GM23338 (cell line): ENCODE measurements at regions not wholly inside any gene's neighbourhood (a gene's known extent, or its start where the extent isn't known, plus 50 kb on each side); places are given as distances from the start of the nearest gene placed in this dataset.

Source experiments
- ATAC-seq: fragments of 200-7000 bp; cut with Tn5 transposase; 3 replicates; pipeline ENCODE4 v1.9.1; 2020
- DNase-seq: peaks from one replicate; pipeline ENCODE4 v3.0.0-alpha.2; 2015; ENCODE audit warnings: low spot score
- H2AFZ ChIP-seq: fragments of 200-600 bp; sonication (generic); 2 replicates; pipeline ENCODE4 v1.8.0; 2016; ENCODE audit warnings: antibody characterized with exemption, mild to moderate bottlenecking, moderate library complexity
- H3F3A ChIP-seq: fragments of 200-600 bp; sonication (generic); replicated peaks from 2 replicates; pipeline ENCODE4 v1.8.0; 2017; ENCODE audit warnings: antibody characterized with exemption, mixed run types, low read depth
- H3K27ac ChIP-seq: fragments of 200-600 bp; sonication (generic); 2 replicates; pipeline ENCODE4 v1.6.1; 2016; ENCODE audit warnings: low read depth
- H3K27me3 ChIP-seq: fragments of 200-600 bp; sonication (generic); 2 replicates; pipeline ENCODE4 v1.8.0; 2016; ENCODE audit warnings: mild to moderate bottlenecking, mixed run types, moderate library complexity; ENCODE audit not compliant: insufficient read depth
- H3K36me3 ChIP-seq: fragments of 200-600 bp; sonication (generic); 2 replicates; pipeline ENCODE4 v1.8.0; 2016; ENCODE audit warnings: mild to moderate bottlenecking; ENCODE audit not compliant: insufficient read depth
- H3K4me1 ChIP-seq: fragments of 200-600 bp; sonication (generic); 2 replicates; pipeline ENCODE4 v1.8.0; 2016; ENCODE audit warnings: mild to moderate bottlenecking, moderate library complexity; ENCODE audit not compliant: insufficient read depth
- H3K4me2 ChIP-seq: fragments of 200-600 bp; sonication (generic); 2 replicates; pipeline ENCODE4 v1.7.1; 2017; ENCODE audit warnings: mixed run types
- H3K4me3 ChIP-seq: fragments of 200-600 bp; sonication (generic); 2 replicates; pipeline ENCODE4 v1.6.1; 2016; ENCODE audit warnings: mixed run types
- H3K79me2 ChIP-seq: fragments of 200-600 bp; sonication (generic); replicated peaks from 2 replicates; pipeline ENCODE4 v1.8.0; 2017; ENCODE audit warnings: mild to moderate bottlenecking; ENCODE audit not compliant: insufficient read depth
- H3K9me2 ChIP-seq: fragments of 200-600 bp; sonication (generic); 2 replicates; pipeline ENCODE4 v1.8.0; 2017; ENCODE audit not compliant: insufficient read depth
- H4K20me1 ChIP-seq: fragments of 200-600 bp; sonication (generic); replicated peaks from 2 replicates; pipeline ENCODE4 v1.8.0; 2017; ENCODE audit warnings: mild to moderate bottlenecking; ENCODE audit not compliant: insufficient read depth
- H3K27ac Mint-ChIP-seq: 2 replicates; pipeline ENCODE4 v1.8.0; 2020; ENCODE audit warnings: inconsistent platforms, mild to moderate bottlenecking, moderate library complexity, mixed read lengths
- H3K27me3 Mint-ChIP-seq: 3 replicates; pipeline ENCODE4 v1.8.0; 2022; ENCODE audit warnings: low read depth, mild to moderate bottlenecking, moderate library complexity, mixed read lengths, inconsistent platforms; ENCODE audit not compliant: insufficient read depth, poor library complexity
- H3K36me3 Mint-ChIP-seq: 3 replicates; pipeline ENCODE4 v1.8.0; 2021; ENCODE audit warnings: low read depth, mild to moderate bottlenecking, inconsistent platforms, moderate library complexity, mixed read lengths
- H3K4me1 Mint-ChIP-seq: 3 replicates; pipeline ENCODE4 v1.8.0; 2020; ENCODE audit warnings: mild to moderate bottlenecking, inconsistent platforms, mixed read lengths
- H3K4me3 Mint-ChIP-seq: 3 replicates; pipeline ENCODE4 v1.8.0; 2021; ENCODE audit warnings: moderate library complexity, mild to moderate bottlenecking, inconsistent platforms, mixed read lengths
- H3K9me3 Mint-ChIP-seq: 3 replicates; pipeline ENCODE4 v1.8.0; 2020; ENCODE audit warnings: moderate library complexity, mild to moderate bottlenecking, inconsistent platforms, mixed read lengths
- CREB1 ChIP-seq: fragments of 250-450 bp; sonication (Bioruptor Pico); IDR thresholded peaks from 2 replicates; pipeline ENCODE4 v1.5.0; 2020; ENCODE audit warnings: low read depth, mild to moderate bottlenecking, moderate library complexity
- CTCF ChIP-seq, 2 experiments: fragments of 200-600 bp in 1 of 2; sonication (generic) in 1 of 2; conservative IDR thresholded peaks; 2 replicates each; pipeline versions ENCODE4 v1.5.1 to v1.6.1; 2016 to 2017; ENCODE audit warnings: antibody characterized with exemption in 2 of 2, low read depth in 2 of 2, mild to moderate bottlenecking in 2 of 2, moderate library complexity in 1 of 2
- ETS1 ChIP-seq: IDR thresholded peaks from 2 replicates; pipeline ENCODE4 v1.6.1; 2016; ENCODE audit warnings: antibody characterized with exemption
- EZH2 ChIP-seq: fragments of 200-600 bp; sonication (generic); IDR thresholded peaks from one replicate; pipeline ENCODE4 v1.8.0; 2017; ENCODE audit warnings: antibody characterized with exemption, mild to moderate bottlenecking, low read depth; ENCODE audit not compliant: unreplicated experiment
- EZH2phosphoT487 ChIP-seq: fragments of 200-600 bp; sonication (generic); IDR thresholded peaks from one replicate; pipeline ENCODE4 v1.8.1; 2018; ENCODE audit warnings: antibody characterized with exemption; ENCODE audit not compliant: unreplicated experiment
- JUNB ChIP-seq: IDR thresholded peaks from one replicate; pipeline ENCODE4 v1.6.1; 2016; ENCODE audit warnings: antibody characterized with exemption; ENCODE audit not compliant: unreplicated experiment
- NANOG ChIP-seq: IDR thresholded peaks from 2 replicates; pipeline ENCODE4 v1.6.1; 2016; ENCODE audit warnings: antibody characterized with exemption, borderline replicate concordance
- POLR2AphosphoS5 ChIP-seq: IDR thresholded peaks from 2 replicates; pipeline ENCODE4 v1.6.1; 2016; ENCODE audit warnings: antibody characterized with exemption, low read depth
- REST ChIP-seq: IDR thresholded peaks from one replicate; pipeline ENCODE4 v1.6.1; 2018; ENCODE audit warnings: antibody characterized with exemption; ENCODE audit not compliant: unreplicated experiment
- STAT1 ChIP-seq: IDR thresholded peaks from one replicate; pipeline ENCODE4 v1.6.1; 2016; ENCODE audit warnings: antibody characterized with exemption; ENCODE audit not compliant: unreplicated experiment
- ZNF114 ChIP-seq: fragments of 250-450 bp; sonication (Bioruptor Pico); IDR thresholded peaks from 2 replicates; pipeline ENCODE4 v1.5.0; 2020; ENCODE audit warnings: mild to moderate bottlenecking, moderate library complexity
- ZNF331 ChIP-seq: fragments of 250-450 bp; sonication (Bioruptor Pico); IDR thresholded peaks from 2 replicates; pipeline ENCODE4 v1.5.0; 2020; ENCODE audit warnings: low read depth, mild to moderate bottlenecking, moderate library complexity
- ZNF462 ChIP-seq: fragments of 250-450 bp; sonication (Bioruptor Pico); IDR thresholded peaks from 2 replicates; pipeline ENCODE4 v1.5.0; 2020; ENCODE audit warnings: mild to moderate bottlenecking, moderate library complexity

- no peaks in the 10 kb centered on the region for H3K27me3 Mint-ChIP-seq
- no peaks in the 10 kb centered on the region for H3K27me3 ChIP-seq
- no peak for DNase-seq
- no peak overlapping the region for H3K27ac Mint-ChIP-seq
- no peaks in the 10 kb centered on the region for H3K9me2 ChIP-seq
- no peaks in the 10 kb centered on the region for H4K20me1 ChIP-seq
- no peak for TF ChIP-seq REST
- no peak for TF ChIP-seq JUNB
- TF ChIP-seq CREB1 (CRISPR knock-in tag), result no peak
- TF ChIP-seq ZNF331 (CRISPR knock-in tag), result no peak
- TF ChIP-seq STAT1, result no peak
- TF ChIP-seq CTCF (conservative IDR thresholded peaks at IDR 0.05; ENCODE audit: low read depth in 2 of 2), result no peak
- no peak for TF ChIP-seq EZH2
- TF ChIP-seq ZNF114 (CRISPR knock-in tag), result no peak
- TF ChIP-seq ZNF462 (CRISPR knock-in tag), result no peak
- no peak for TF ChIP-seq NANOG
- no peak for TF ChIP-seq EZH2phosphoT487
- TF ChIP-seq POLR2AphosphoS5, result no peak
- no peak for TF ChIP-seq ETS1
- no peaks in the 10 kb centered on the region for H3K36me3 Mint-ChIP-seq
- H3K79me2 ChIP-seq, result no peaks in the 10 kb centered on the region
- no peak overlapping the region for H2AFZ ChIP-seq
- H3K4me2 ChIP-seq, result no peak overlapping the region
- H3K4me1 ChIP-seq, result no peaks in the 10 kb centered on the region
- H3K27ac ChIP-seq, result no peak overlapping the region
- H3K4me3 Mint-ChIP-seq, result no peak overlapping the region
- no peaks in the 10 kb centered on the region for H3F3A ChIP-seq
- no peak for ATAC-seq
- no peaks in the 10 kb centered on the region; the same call in 2 of the 3 replicates for H3K9me3 Mint-ChIP-seq
- H3K4me1 Mint-ChIP-seq, result no peaks in the 10 kb centered on the region; the same call in 2 of the 3 replicates
- no peak overlapping the region for H3K4me3 ChIP-seq
- H3K36me3 ChIP-seq, result no peaks in the 10 kb centered on the region
Observed at GRCh38 chr15:86006546-86006945, 73.1 kb upstream of the AGBL1 start.
